Amygdala (tissue), 56 donors: ENCODE measurements at regions not wholly inside any gene's neighbourhood (a gene's known extent, or its start where the extent isn't known, plus 50 kb on each side); places are given as distances from the start of the nearest gene placed in this dataset.

Experiments used
- DNase-seq, 56 donors: peaks; one replicate each; lab custom pipeline; 2025; lab: John Stamatoyannopoulos, UW

GRCh38 chr12:75712223-75712622 is 200.8 kb upstream of the KRR1 start:
- no peak for DNase-seq

DNA sequence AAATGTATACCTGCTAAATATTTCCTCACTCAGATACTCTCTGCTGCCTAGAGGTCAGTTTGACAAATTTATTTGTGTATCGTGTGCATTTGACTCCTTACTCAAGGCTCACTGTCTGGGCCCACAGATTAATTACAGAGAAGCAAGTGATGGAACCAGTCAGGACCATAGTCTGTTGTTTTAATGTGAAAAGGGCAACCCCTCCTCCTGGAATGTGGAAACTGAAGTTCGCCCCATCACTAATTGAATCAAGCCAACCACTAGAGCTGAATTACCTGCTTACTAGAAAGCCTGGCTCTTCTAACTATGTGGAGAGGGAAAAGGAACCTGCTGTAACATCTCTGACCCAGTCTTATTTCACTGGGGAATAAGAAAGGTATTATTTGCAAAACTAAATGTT is 199.9 kb upstream of the KRR1 start:
- no peak for DNase-seq

DNA sequence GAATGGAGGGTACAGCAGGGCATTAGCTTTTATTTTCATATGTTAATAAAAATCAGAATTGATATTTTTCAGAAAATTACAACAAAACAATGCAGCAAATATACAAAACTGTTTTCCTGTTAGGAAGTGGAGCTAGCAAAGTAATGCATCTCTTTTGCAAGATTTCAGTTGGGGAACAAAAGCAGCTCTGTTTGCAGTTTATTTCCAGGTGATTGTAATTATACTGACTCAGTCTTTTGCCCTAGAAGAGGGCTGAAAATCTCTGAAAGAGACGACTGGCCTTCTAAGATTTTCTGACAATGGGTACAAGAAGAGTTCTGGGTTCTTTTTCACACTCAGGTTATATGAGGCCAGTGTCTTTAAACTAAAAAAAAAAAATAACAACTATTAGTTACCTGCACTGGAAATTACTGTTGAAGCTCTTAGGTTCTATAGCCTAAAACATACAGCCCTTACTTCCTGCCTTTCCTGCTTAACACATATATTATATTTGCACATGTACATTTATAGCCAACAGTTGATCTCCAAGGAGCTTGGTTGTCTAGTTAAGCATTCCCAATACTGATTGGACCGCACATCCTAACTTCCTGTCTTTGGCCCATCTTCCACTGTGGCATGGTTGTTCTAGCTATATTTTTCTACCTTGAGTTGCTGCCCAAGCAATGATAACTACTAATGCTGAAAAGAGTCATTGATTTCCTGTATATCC is 199.1 kb upstream of the KRR1 start:
- DNase-seq, result no peak

DNA sequence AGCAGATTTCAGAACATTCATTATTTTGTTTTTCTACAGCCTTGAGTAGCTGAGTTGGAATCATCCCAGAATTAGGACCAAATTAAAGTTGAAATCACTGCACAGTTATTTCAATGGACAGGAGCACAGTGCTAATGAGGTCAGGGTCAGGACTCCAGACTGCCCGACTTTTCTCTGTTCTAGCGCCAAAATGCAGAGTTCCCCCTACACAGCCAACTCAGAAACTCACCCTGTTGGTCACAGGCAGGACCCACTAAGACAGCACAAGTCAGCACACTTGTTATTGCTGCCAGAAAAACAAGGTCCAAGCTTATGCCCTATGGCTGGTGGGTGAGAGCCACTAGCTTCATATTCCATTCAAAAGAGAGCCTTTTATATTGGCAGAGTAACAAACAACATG is 198.1 kb upstream of the KRR1 start:
- no peak for DNase-seq

DNA sequence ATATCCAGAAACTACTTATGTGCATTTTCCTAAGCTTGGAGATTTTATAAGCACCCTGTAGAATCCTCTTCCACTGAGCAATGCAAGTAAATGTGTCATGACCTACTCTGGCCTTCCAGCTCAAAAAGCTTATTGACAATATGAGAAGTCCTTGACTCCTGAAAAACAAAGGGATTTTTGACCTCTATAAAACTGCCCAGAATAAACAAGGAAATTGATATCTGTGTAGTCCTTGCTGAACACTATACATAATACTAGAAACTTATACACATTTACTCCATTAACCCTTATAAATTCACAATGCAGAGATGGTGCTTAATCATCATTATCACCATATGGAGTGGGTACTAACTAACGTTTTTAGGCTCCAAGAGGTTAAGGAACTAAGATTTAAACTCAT is 197.4 kb upstream of the KRR1 start:
- DNase-seq, result no peak

- DNase-seq, result no peak
These were observed 196.6 kb upstream of the KRR1 start for GRCh38 chr12:75707983-75708382.

DNA sequence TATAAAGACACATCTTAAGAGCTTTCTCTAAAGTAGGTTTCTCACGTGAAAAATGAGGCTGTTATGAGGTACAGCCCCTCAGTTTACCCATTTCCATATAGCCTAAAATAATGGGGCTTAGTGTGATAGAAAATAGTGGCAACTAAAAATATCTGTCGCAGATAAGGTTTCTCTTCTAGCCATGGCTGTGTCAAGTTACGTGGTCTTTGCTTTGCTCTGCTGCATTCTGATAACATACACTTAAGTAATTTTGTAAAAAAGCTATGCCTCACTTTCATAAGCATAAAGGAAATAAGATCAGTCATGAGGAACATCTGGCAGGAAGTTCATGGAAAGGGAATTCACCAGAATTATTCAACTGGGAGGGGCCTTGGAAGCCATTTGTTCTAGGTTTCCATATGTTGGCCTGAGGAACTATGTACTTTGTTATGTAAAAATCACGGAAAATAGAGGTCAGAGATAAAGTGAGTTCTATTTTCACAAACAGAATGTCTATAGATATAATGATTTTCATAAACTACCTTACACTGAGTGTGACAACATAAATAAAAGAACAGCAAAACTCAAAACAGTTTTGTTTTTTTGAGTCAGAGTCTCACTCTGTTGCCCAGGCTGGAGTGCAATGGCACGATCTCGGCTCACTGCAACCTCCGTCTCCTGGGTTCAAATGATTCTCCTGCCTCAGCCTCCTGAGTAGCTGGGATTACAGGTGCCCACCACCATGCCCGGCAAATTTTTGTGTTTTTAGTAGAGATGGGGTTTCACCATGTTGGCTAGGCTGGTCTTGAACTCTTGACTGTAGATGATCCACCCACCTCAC is 195.6 kb upstream of the KRR1 start:
- no peak for DNase-seq

- DNase-seq, result peak in 5 of 56 donors; percentile 0 to 5 (median 1)
These were observed 194.6 kb upstream of the KRR1 start for GRCh38 chr12:75705749-75706711.

DNA sequence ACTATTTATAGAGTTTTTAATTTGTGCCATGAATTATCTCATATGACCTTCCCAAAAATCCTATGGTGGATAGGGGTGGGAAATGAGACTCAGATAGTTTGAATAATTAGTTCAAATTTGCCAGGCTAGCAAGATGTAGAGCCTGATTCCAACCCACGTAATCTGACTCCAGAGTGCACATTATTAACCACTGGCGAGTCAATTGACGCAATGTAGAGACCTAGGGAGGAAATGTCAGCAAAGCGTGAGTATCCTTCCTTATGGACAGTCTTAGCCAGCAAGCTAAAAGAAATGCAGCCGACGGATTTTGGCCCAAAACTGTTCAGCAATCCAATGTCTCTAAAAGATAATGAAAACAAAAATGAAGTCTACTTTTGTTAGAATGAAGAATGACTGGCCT is 193.3 kb upstream of the KRR1 start:
- no peak for DNase-seq

DNA sequence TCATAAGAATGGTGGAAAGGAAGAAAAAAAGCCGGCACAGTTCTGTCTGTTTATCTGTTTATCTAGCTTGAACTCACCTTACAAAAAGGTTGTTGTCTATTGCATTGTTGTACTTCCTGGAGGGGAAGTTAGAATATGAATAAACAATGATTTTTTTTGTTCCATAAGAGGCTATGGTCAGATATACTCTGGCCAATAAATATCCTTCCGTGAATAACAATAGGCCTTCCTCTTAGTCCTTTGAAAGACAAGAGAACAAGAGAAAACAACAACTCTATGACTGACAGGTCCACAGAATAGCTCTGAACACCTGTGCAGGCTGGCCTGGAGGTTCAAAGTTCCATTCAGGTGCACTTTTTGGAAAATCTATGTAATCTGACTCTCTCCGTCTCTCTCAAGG is 192.8 kb upstream of the KRR1 start:
- no peak for DNase-seq

- no peak for DNase-seq
These were observed 191.7 kb upstream of the KRR1 start for GRCh38 chr12:75703131-75703530.

GRCh38 chr12:75702477-75703093 is 191.2 kb upstream of the KRR1 start:
- no peak for DNase-seq

DNA sequence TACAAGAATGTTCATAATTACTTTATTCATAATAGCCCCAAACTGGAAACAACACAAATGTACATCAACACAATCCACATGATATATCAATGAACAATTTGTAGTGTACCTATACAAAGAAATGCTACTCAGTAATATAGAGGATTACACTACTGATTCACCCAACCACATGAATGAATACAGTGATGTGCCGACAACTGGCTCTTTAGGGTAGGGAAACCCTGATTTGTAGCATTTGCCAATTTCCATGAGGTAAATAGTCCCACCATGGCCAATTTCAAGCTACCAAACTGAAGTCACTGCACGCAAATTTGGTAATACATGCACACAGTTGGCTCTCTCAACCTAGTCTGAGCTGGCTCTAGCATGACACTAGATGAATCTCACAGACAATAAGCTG is 190.4 kb upstream of the KRR1 start:
- DNase-seq, result no peak

DNA sequence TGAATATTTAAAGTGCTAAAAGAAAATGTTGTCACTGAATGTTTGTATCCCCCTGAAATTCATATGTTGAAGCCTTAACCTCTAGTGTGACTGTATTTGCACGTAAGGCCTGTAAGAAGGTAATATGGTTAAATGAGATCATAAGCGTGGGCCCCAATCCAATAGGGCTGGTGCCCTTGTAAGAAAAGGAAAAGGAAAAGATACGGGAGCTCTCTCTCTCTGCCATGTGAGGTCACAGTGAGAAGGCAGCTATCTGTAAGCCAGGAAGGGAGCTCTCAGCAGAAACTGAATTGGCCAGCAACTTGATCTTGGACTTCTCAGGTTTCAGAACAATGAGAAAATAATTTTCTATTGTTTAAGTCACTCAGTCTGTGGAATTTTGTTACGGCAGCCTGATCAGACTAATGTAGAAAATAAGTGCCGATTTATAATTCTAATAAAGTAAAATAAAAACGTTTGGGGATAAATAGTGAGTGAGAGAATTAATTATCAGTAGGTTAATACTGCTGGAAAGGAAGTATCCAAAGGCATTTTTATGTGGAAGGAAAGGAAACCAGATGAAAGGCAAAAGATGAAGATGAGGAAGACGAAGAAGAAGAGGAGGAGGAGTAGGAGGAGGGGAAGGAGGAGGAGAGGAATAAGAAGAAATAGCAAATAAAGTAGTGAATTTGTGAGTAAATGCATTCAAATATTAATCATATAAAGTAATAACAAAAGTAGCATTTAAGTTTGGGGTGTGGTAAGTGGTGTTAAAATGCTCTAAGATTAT is 188.5 kb upstream of the KRR1 start:
- no peak for DNase-seq

DNA sequence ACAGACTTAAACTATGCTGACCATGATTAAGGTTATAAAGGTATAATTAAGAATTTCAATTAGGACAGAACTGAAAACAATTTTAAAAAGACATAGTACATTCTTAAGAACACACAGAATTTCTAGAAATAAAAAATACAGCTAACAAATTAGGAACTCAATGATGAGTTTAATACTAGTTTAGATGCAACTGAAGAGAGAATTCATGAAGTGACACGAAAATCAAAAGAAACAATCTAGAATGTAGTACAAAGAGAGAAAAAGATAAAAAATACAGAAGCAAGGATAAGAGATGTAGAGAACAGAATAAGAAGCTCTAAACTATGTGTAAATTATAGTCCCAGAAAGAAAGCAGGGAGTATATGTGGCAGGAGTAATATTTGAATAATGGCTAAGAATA is 187.8 kb upstream of the KRR1 start:
- no peak for DNase-seq

DNA sequence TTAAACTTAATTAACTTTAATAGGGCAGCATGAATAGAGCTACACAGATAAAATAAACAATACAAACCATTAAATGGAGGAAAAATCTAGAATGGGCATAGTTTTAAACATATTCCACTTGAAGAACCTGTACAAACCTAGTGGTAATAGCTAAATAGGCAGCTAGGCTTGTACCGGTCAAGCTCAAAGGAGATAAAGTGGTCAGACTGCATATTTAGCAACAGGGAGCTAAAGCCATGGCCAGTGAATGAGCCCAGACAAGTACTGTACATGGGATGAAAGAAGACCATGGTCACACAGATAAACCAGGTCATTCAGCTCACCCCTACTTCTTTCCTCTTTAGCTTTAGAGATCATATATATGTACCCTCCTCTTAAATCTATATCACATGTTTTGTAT is 186.6 kb upstream of the KRR1 start:
- no peak for DNase-seq

- DNase-seq, result no peak
These were observed 184.5 kb upstream of the KRR1 start for GRCh38 chr12:75695926-75696325.

- no peak for DNase-seq
These were observed 183.3 kb upstream of the KRR1 start for GRCh38 chr12:75694534-75695268.

- no peak for DNase-seq
These were observed 181.5 kb upstream of the KRR1 start for GRCh38 chr12:75692876-75693275.
